Astrocyte (in vitro differentiated cells and primary cell): ENCODE measurements at regions not wholly inside any gene's neighbourhood (a gene's known extent, or its start where the extent isn't known, plus 50 kb on each side); places are given as distances from the start of the nearest gene placed in this dataset.

ENCODE experiments used
- DNase-seq: peaks from one replicate; pipeline ENCODE4 v3.0.0-alpha.2; 2010; ENCODE audit warnings: low read depth
- FAIRE-seq: peaks from 2 replicates; lab custom pipeline; 2011; peaks lifted over from hg19 to GRCh38; lab: Jason Lieb, UNC
- H2AFZ ChIP-seq: 2 replicates; pipeline ENCODE4 v1.6.0; 2012; ENCODE audit warnings: low read depth, low read length, inconsistent platforms
- H3K27ac ChIP-seq: 2 replicates; pipeline ENCODE4 v1.5.1; 2011; ENCODE audit warnings: low read depth, low read length, inconsistent platforms
- H3K27me3 ChIP-seq: 2 replicates; pipeline ENCODE4 v1.6.0; 2011; ENCODE audit warnings: low read length, inconsistent platforms; ENCODE audit not compliant: insufficient read depth
- H3K36me3 ChIP-seq: 2 replicates; pipeline ENCODE4 v1.5.1; 2011; ENCODE audit warnings: low read length, inconsistent platforms; ENCODE audit not compliant: insufficient read depth
- H3K4me1 ChIP-seq: 2 replicates; pipeline ENCODE4 v1.5.1; 2011; ENCODE audit warnings: low read length, inconsistent platforms; ENCODE audit not compliant: insufficient read depth
- H3K4me2 ChIP-seq: 2 replicates; pipeline ENCODE4 v1.6.0; 2012; ENCODE audit warnings: low read length, inconsistent platforms
- H3K4me3 ChIP-seq: 2 replicates; pipeline ENCODE4 v1.5.1; 2011; ENCODE audit warnings: low read depth, mild to moderate bottlenecking, low read length, inconsistent platforms; ENCODE audit not compliant: insufficient read depth
- H3K79me2 ChIP-seq: 2 replicates; pipeline ENCODE4 v1.6.0; 2012; ENCODE audit warnings: mild to moderate bottlenecking, low read length, inconsistent platforms; ENCODE audit not compliant: insufficient read depth
- H3K9ac ChIP-seq: 2 replicates; pipeline ENCODE4 v1.6.0; 2012; ENCODE audit warnings: mild to moderate bottlenecking, low read length, inconsistent platforms
- H3K9me3 ChIP-seq: 2 replicates; pipeline ENCODE4 v1.5.1; 2012; ENCODE audit warnings: low read depth, mild to moderate bottlenecking, low read length, inconsistent platforms; ENCODE audit not compliant: insufficient read depth
- H4K20me1 ChIP-seq: 2 replicates; pipeline ENCODE4 v1.6.0; 2012; ENCODE audit warnings: low read length, inconsistent platforms; ENCODE audit not compliant: insufficient read depth
- H3K27ac Mint-ChIP-seq: one replicate; pipeline ENCODE4 v1.8.0; 2021; ENCODE audit warnings: mild to moderate bottlenecking, mixed read lengths; ENCODE audit not compliant: unreplicated experiment
- H3K27me3 Mint-ChIP-seq: one replicate; pipeline ENCODE4 v1.8.0; 2021; ENCODE audit warnings: low read depth, mixed read lengths; ENCODE audit not compliant: unreplicated experiment
- H3K36me3 Mint-ChIP-seq: one replicate; pipeline ENCODE4 v1.8.0; 2021; ENCODE audit warnings: low read depth, mixed read lengths; ENCODE audit not compliant: unreplicated experiment
- H3K4me1 Mint-ChIP-seq: one replicate; pipeline ENCODE4 v1.8.0; 2021; ENCODE audit warnings: low read depth, mixed read lengths; ENCODE audit not compliant: unreplicated experiment
- H3K4me3 Mint-ChIP-seq: one replicate; pipeline ENCODE4 v1.8.0; 2021; ENCODE audit warnings: mild to moderate bottlenecking, moderate library complexity, mixed read lengths; ENCODE audit not compliant: unreplicated experiment
- H3K9me3 Mint-ChIP-seq: one replicate; pipeline ENCODE4 v1.8.0; 2021; ENCODE audit warnings: mild to moderate bottlenecking, mixed read lengths; ENCODE audit not compliant: unreplicated experiment
- EZH2 ChIP-seq: IDR thresholded peaks from 2 replicates; pipeline ENCODE4 v1.6.1; 2012; ENCODE audit warnings: mild to moderate bottlenecking, low read length, inconsistent platforms; ENCODE audit not compliant: insufficient read depth
- TF ChIP-seq, protein P1 (sequence below): IDR thresholded peaks from 2 replicates; pipeline ENCODE4 v1.5.1; 2011; ENCODE audit warnings: low read depth, mild to moderate bottlenecking, inconsistent platforms, low read length, moderate library complexity; ENCODE audit not compliant: insufficient read depth

DNA sequence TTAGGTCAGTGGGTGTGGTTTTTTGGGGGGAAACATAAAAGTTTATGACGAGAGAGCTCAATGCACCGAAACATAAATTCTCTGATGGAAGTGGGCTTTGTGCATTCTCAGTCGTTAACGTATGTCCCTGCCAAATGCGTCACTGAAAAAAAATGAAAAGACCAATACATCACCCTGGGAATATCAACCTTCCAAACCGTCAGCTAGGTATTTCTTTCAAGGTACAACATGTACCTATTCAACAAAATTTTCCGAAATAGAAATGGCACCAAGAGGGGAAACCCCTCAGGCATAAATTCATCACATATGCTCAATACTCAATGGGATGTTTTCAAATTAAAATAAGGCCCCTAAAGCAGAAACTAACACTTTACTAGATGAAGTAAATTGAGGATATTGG is 266.6 kb upstream of the SUCLG2 start:
- Mint-ChIP-seq H3K9me3 (peaks cover 2% of the 10 kb centered on the region), H3K27ac (no peak overlapping the region), H3K4me3 (no peak overlapping the region), H3K27me3 (peaks cover 3% of the 10 kb centered on the region), H3K4me1 (no peaks in the 10 kb centered on the region), H3K36me3 (no peaks in the 10 kb centered on the region)
- H4K20me1 ChIP-seq, result no peaks in the 10 kb centered on the region
- H3K4me2 ChIP-seq, result no peak overlapping the region
- DNase-seq, result no peak
- no peaks in the 10 kb centered on the region for H3K79me2 ChIP-seq
- no peaks in the 10 kb centered on the region for H3K4me1 ChIP-seq
- H3K27me3 ChIP-seq, result no peaks in the 10 kb centered on the region
- no peak overlapping the region for H3K9ac ChIP-seq
- no peak overlapping the region for H2AFZ ChIP-seq
- no peak overlapping the region for H3K4me3 ChIP-seq
- H3K27ac ChIP-seq, result no peak overlapping the region
- no peak for TF ChIP-seq EZH2
- TF ChIP-seq, protein P1, sequence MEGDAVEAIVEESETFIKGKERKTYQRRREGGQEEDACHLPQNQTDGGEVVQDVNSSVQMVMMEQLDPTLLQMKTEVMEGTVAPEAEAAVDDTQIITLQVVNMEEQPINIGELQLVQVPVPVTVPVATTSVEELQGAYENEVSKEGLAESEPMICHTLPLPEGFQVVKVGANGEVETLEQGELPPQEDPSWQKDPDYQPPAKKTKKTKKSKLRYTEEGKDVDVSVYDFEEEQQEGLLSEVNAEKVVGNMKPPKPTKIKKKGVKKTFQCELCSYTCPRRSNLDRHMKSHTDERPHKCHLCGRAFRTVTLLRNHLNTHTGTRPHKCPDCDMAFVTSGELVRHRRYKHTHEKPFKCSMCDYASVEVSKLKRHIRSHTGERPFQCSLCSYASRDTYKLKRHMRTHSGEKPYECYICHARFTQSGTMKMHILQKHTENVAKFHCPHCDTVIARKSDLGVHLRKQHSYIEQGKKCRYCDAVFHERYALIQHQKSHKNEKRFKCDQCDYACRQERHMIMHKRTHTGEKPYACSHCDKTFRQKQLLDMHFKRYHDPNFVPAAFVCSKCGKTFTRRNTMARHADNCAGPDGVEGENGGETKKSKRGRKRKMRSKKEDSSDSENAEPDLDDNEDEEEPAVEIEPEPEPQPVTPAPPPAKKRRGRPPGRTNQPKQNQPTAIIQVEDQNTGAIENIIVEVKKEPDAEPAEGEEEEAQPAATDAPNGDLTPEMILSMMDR, result no peak
- H3K9me3 ChIP-seq, result no peaks in the 10 kb centered on the region
- no peak for FAIRE-seq
- no peaks in the 10 kb centered on the region for H3K36me3 ChIP-seq

DNA sequence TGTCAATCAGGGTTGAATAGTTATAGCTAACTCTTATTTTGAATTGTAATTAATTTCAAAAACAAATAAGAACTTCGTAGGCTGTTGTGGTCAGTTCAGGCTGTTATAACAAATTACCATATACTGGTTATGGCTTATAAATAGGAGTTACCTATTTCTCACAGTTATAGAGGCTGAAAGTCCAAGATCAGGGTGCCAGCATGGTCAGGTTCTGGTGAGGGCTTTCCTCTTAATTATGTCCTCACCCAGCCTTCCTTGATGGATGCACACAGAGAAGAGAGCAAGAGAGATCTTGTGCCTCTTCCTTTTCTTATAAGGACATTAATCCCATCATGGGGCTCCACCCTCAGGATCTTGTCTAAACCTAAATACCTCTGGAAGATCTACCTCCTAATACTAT is 265.9 kb upstream of the SUCLG2 start:
- FAIRE-seq, result no peak
- no peak overlapping the region for H2AFZ ChIP-seq
- no peaks in the 10 kb centered on the region for H3K36me3 Mint-ChIP-seq

DNA sequence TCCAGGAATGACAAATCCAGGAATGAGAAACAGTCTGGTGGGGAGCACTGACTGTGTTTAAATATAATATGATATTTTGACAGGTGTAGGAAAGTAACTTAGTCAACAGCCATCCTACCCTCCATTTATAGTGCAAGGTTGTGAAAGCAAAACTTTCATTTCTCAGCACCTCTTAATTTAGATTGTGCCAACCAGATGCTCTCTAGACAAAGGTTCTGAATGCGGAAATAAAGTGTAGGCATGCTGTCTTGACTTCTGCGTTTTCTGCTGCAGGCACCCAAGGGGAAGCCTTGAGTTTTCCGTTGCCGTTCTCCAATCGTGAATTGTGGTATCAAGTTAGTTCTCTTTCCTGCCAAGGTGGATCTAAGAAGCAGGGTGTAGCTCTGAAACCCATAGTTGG is 261.9 kb upstream of the SUCLG2 start:
- Histone ChIP-seq H3K9ac (no peak overlapping the region), H2AFZ (no peak overlapping the region), H3K36me3 (no peaks in the 10 kb centered on the region), H3K27me3 (no peaks in the 10 kb centered on the region), H4K20me1 (no peaks in the 10 kb centered on the region), H3K27ac (no peak overlapping the region), H3K79me2 (no peaks in the 10 kb centered on the region), H3K4me3 (no peak overlapping the region), H3K4me2 (no peak overlapping the region), H3K4me1 (no peaks in the 10 kb centered on the region), H3K9me3 (no peaks in the 10 kb centered on the region)
- DNase-seq, result no peak
- no peak overlapping the region for H3K4me3 Mint-ChIP-seq
- H3K27ac Mint-ChIP-seq, result no peak overlapping the region
- FAIRE-seq, result no peak
- H3K9me3 Mint-ChIP-seq, result no peaks in the 10 kb centered on the region
- no peaks in the 10 kb centered on the region for H3K36me3 Mint-ChIP-seq
- TF ChIP-seq, protein P1, result no peak
- no peak for TF ChIP-seq EZH2
- no peaks in the 10 kb centered on the region for H3K4me1 Mint-ChIP-seq
- H3K27me3 Mint-ChIP-seq, result peaks cover 3% of the 10 kb centered on the region

More for the DNA sequence above, 265.9 kb upstream of the SUCLG2 start:
- DNase-seq, result no peak
- no peaks in the 10 kb centered on the region for H3K36me3 ChIP-seq
- no peaks in the 10 kb centered on the region for H3K27me3 ChIP-seq
- H3K4me1 Mint-ChIP-seq, result no peaks in the 10 kb centered on the region
- no peak overlapping the region for H3K9ac ChIP-seq
- H3K27ac Mint-ChIP-seq, result no peak overlapping the region
- H3K9me3 ChIP-seq, result no peaks in the 10 kb centered on the region
- no peak overlapping the region for H3K4me3 Mint-ChIP-seq
- H3K4me3 ChIP-seq, result no peak overlapping the region
- H3K79me2 ChIP-seq, result no peaks in the 10 kb centered on the region
- peaks cover 3% of the 10 kb centered on the region for H3K27me3 Mint-ChIP-seq
- TF ChIP-seq, protein P1, result no peak
- TF ChIP-seq EZH2, result no peak
- no peaks in the 10 kb centered on the region for H3K9me3 Mint-ChIP-seq
- H3K27ac ChIP-seq, result no peak overlapping the region
- H3K4me2 ChIP-seq, result no peak overlapping the region
- no peaks in the 10 kb centered on the region for H4K20me1 ChIP-seq
- H3K4me1 ChIP-seq, result no peaks in the 10 kb centered on the region
